Left lung (tissue), 4 donors: ENCODE measurements at regions not wholly inside any gene's neighbourhood (a gene's known extent, or its start where the extent isn't known, plus 50 kb on each side); places are given as distances from the start of the nearest gene placed in this dataset.

ENCODE experiments used
- ATAC-seq: fragments of 200-7000 bp; cut with Tn5 transposase; one replicate; pipeline ENCODE4 v1.9.1; 2020; ENCODE audit warnings: moderate library complexity
- DNase-seq, 4 donors: peaks; one replicate each; pipeline ENCODE4 v3.0.0-alpha.2; 2013 to 2020
- H3K27ac ChIP-seq, 2 donors: fragments of 200-600 bp; sonication (generic) in 1 of 2; one replicate each; pipeline versions ENCODE4 v1.5.0 to v1.8.0; 2020 to 2021
- H3K27me3 ChIP-seq, 2 donors: fragments of 200-600 bp; sonication (generic) in 1 of 2; one replicate each; pipeline versions ENCODE4 v1.5.0 to v1.8.0; 2020 to 2021
- H3K36me3 ChIP-seq, 2 donors: fragments of 200-600 bp; sonication (generic) in 1 of 2; one replicate each; pipeline versions ENCODE4 v1.5.0 to v1.8.0; 2020 to 2021
- H3K4me1 ChIP-seq, 2 donors: fragments of 200-600 bp; one replicate each; pipeline ENCODE4 v1.8.0; 2021
- H3K4me3 ChIP-seq, 2 donors: fragments of 200-600 bp; sonication (generic) in 1 of 2; one replicate each; pipeline versions ENCODE4 v1.5.0 to v1.8.0; 2020 to 2021; ENCODE audit warnings: mild to moderate bottlenecking in 1 of 2
- H3K9me3 ChIP-seq, 2 donors: fragments of 200-600 bp; sonication (generic) in 1 of 2; one replicate each; pipeline versions ENCODE4 v1.5.0 to v1.8.0; 2020 to 2021
- CTCF ChIP-seq, 2 donors: fragments of 200-600 bp; sonication (generic) in 1 of 2; IDR thresholded peaks; one replicate each; pipeline versions ENCODE4 v1.5.0 to v1.8.0; 2021; ENCODE audit warnings: antibody characterized with exemption in 2 of 2
- intact Hi-C, 2 donors: fragments of 100-400 bp; cut with DNase I; formaldehyde crosslinking; loops; one replicate each; pipeline versions ENCODE4 v1.11.2 to v1.14.2; 2022
- donor health status: DM: no; HTN: yes; CAD: no.
- donor health status: DM: no; HTN: no; CAD: no.

GRCh38 chr12:108052260-108052659, 76.8 kb upstream of the WSCD2 start:
- ATAC-seq: no peak
- no peak for DNase-seq
- Histone ChIP-seq H3K36me3 (no peaks in the 10 kb centered on the region), H3K27ac (no peak overlapping the region), H3K27me3 (peaks cover 0 to 57% of the 10 kb centered on the region in 2 donors), H3K4me1 (no peaks in the 10 kb centered on the region), H3K4me3 (no peak overlapping the region), H3K9me3 (no peaks in the 10 kb centered on the region)
- no peak for TF ChIP-seq CTCF (IDR thresholded peaks at IDR 0.05)
- intact Hi-C loops: no loop called here

GRCh38 chr12:108053512-108053911, 75.6 kb upstream of the WSCD2 start:
- H3K9me3 ChIP-seq: no peaks in the 10 kb centered on the region
- no peak for TF ChIP-seq CTCF (IDR thresholded peaks at IDR 0.05)
- no peaks in the 10 kb centered on the region for H3K4me1 ChIP-seq
- intact Hi-C loops: no loop called here
- H3K36me3 ChIP-seq: no peaks in the 10 kb centered on the region
- H3K4me3 ChIP-seq: no peak overlapping the region
- no peak for DNase-seq
- ATAC-seq: no peak
- no peak overlapping the region for H3K27ac ChIP-seq
- peaks cover 0 to 56% of the 10 kb centered on the region in 2 donors for H3K27me3 ChIP-seq

GRCh38 chr12:108054496-108054895, 74.6 kb upstream of the WSCD2 start:
- no peak for DNase-seq
- intact Hi-C loops: no loop called here

GRCh38 chr12:108055141-108055540, 73.9 kb upstream of the WSCD2 start:
- no peak for TF ChIP-seq CTCF (IDR thresholded peaks at IDR 0.05)
- peaks cover 0 to 56% of the 10 kb centered on the region in 2 donors for H3K27me3 ChIP-seq
- no peaks in the 10 kb centered on the region for H3K36me3 ChIP-seq
- ATAC-seq (no peak), DNase-seq (no peak)
- H3K4me1 ChIP-seq: no peaks in the 10 kb centered on the region
- intact Hi-C loops: no loop called here
- H3K27ac ChIP-seq: no peak overlapping the region
- H3K9me3 ChIP-seq: no peaks in the 10 kb centered on the region
- H3K4me3 ChIP-seq: no peak overlapping the region

More at GRCh38 chr12:108054496-108054895, 74.6 kb upstream of the WSCD2 start:
- no peaks in the 10 kb centered on the region for H3K9me3 ChIP-seq
- peaks cover 0 to 56% of the 10 kb centered on the region in 2 donors for H3K27me3 ChIP-seq
- TF ChIP-seq CTCF (IDR thresholded peaks at IDR 0.05): no peak
- H3K27ac ChIP-seq: no peak overlapping the region
- no peaks in the 10 kb centered on the region for H3K4me1 ChIP-seq
- no peak for ATAC-seq
- no peak overlapping the region for H3K4me3 ChIP-seq
- H3K36me3 ChIP-seq: no peaks in the 10 kb centered on the region

- Histone ChIP-seq H3K27me3 (peaks cover 0 to 45% of the 10 kb centered on the region in 2 donors), H3K27ac (no peak overlapping the region), H3K36me3 (no peaks in the 10 kb centered on the region), H3K4me3 (no peak overlapping the region), H3K4me1 (no peaks in the 10 kb centered on the region), H3K9me3 (no peaks in the 10 kb centered on the region)
- TF ChIP-seq CTCF (IDR thresholded peaks at IDR 0.05): no peak
- intact Hi-C loops: no loop called here
- DNase-seq (no peak), ATAC-seq (no peak)
Observed at GRCh38 chr12:108060067-108060466, 69.0 kb upstream of the WSCD2 start.
